Activated naive CD8-positive, alpha-beta T cell treated with anti-CD3 and anti-CD28 coated beads, Interleukin-2, amount 10 ng/mL, durations not matched to agents 7 days and 5 days (primary cell): ENCODE measurements at regions not wholly inside any gene's neighbourhood (a gene's known extent, or its start where the extent isn't known, plus 50 kb on each side); places are given as distances from the start of the nearest gene placed in this dataset.
A peak's percentile ranks its signal among the peaks of the same experiment; 100 is the strongest.

Source experiments
- ATAC-seq: fragments of 150-1000 bp; cut with Tn5 transposase; one replicate; pipeline ENCODE4 v1.10.0; 2021; ENCODE audit warnings: low read depth, moderate library complexity
- POLR2A ChIA-PET: fragments of 350-600 bp; sonication (Branson Sonifier 250); formaldehyde crosslinking; loops from one replicate; lab custom pipeline; 2021; ENCODE audit warnings: antibody characterized with exemption; lab: Charles Lee
- DNase-seq: peaks from one replicate; pipeline ENCODE4 v3.0.0; 2021
- H3K27ac Mint-ChIP-seq: one replicate; pipeline ENCODE4 v1.8.0; 2022; ENCODE audit warnings: mild to moderate bottlenecking, mixed read lengths
- H3K27me3 Mint-ChIP-seq: one replicate; pipeline ENCODE4 v1.8.0; 2022; ENCODE audit warnings: mild to moderate bottlenecking, moderate library complexity, mixed read lengths
- H3K36me3 Mint-ChIP-seq: one replicate; pipeline ENCODE4 v1.8.0; 2021; ENCODE audit warnings: mild to moderate bottlenecking, mixed read lengths
- H3K4me1 Mint-ChIP-seq: one replicate; pipeline ENCODE4 v1.8.0; 2021; ENCODE audit warnings: mixed read lengths
- H3K4me3 Mint-ChIP-seq: one replicate; pipeline ENCODE4 v1.8.0; 2022; ENCODE audit warnings: mild to moderate bottlenecking, moderate library complexity, mixed read lengths
- H3K9me3 Mint-ChIP-seq: one replicate; pipeline ENCODE4 v1.8.0; 2021; ENCODE audit warnings: mixed read lengths

DNA sequence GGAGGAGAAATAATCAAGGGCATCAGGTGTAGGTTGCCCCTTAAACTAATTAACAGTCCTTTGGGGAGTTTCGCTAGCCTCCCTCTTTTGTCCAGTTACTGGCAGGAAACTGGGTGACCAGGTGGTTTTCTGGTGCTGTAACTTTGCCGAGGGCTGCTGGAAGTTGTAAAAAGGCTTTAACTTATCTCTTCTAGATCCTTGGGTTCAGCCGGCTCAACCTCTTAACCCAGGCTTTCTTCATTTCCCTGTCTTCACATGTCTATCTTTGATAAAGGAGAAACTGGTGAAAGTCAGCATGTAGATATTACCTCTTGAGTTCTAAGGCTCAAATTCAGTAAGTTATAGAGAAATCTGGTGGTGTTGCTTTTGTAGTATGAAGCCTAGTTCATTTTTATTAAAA lies 289.7 kb upstream of the NRIP1 start:
- no peak overlapping the region for H3K4me3 Mint-ChIP-seq
- ATAC-seq: no peak
- no peaks in the 10 kb centered on the region for H3K27me3 Mint-ChIP-seq
- no peak overlapping the region for H3K27ac Mint-ChIP-seq
- POLR2A ChIA-PET: no interaction called here
- peaks cover 2% of the 10 kb centered on the region for H3K4me1 Mint-ChIP-seq
- H3K9me3 Mint-ChIP-seq: peaks cover 4% of the 10 kb centered on the region
- peaks cover 1% of the 10 kb centered on the region for H3K36me3 Mint-ChIP-seq
- no peak for DNase-seq

DNA sequence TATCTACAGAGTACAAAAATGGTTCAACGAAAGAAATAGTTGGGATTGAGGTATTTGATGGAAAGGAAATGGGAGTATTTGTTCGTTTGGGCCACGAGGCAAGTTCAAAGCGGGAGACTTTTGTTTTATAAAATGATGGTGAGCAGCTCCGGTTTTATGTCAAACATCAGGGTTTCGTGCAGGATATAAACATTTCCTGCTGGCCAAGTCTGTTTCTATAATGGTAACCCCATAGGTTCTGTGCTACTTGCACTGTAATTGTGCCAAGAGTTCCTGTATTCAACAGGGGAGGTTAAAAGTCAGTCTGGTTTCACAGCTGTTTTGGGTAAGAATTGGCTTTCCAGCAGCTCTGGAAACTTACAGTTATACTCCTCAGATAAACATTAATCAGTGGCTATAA lies 290.3 kb upstream of the NRIP1 start:
- no peak overlapping the region for H3K27ac Mint-ChIP-seq
- peaks cover 2% of the 10 kb centered on the region for H3K4me1 Mint-ChIP-seq
- DNase-seq (no peak), ATAC-seq (no peak)
- no peaks in the 10 kb centered on the region for H3K27me3 Mint-ChIP-seq
- peaks cover 1% of the 10 kb centered on the region for H3K36me3 Mint-ChIP-seq
- POLR2A ChIA-PET: no interaction called here
- H3K4me3 Mint-ChIP-seq: no peak overlapping the region
- H3K9me3 Mint-ChIP-seq: peaks cover 4% of the 10 kb centered on the region

DNA sequence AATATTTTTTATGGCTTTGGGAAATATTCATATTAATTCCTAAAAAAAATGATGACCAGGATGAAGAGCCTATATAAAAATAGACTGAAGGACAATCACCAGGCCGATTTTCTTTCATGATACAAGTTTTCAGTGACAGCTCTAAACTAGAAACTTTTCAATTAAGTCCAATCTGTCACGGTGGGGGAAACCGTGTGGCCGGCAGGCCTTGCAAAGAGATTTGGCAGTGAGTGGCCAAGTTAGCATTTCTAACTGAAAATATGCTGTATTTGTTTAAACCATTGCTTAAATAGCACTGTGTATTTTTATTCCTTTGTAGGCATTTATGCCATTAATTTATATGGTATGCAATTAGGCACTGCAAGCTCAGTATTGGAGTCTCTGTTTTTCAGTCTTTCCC lies 294.5 kb upstream of the NRIP1 start:
- ATAC-seq: no peak
- peaks cover 1% of the 10 kb centered on the region for H3K36me3 Mint-ChIP-seq
- POLR2A ChIA-PET: no interaction called here

DNA sequence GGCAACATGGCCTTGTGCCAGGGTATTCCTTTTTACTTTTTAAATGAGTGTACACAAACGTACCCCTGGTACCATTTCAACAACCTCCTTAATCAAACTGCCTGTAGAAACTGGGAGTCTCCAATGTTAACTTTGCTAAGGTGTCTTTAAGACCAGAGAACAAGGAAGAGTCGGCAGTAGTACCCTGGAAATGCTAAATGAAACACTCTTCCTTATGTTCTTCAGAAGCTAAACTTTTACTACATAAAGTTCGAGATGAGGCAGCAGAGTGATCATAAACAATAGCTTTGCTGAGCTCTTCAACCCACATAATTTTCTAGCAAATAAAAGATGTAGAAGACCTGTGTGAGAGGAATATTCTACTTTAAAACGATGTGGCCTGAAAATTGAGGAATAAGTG lies 297.7 kb upstream of the NRIP1 start:
- Mint-ChIP-seq H3K9me3 (peaks cover 6% of the 10 kb centered on the region), H3K4me3 (no peak overlapping the region), H3K27ac (no peak overlapping the region), H3K36me3 (no peaks in the 10 kb centered on the region), H3K27me3 (no peaks in the 10 kb centered on the region), H3K4me1 (no peaks in the 10 kb centered on the region)
- POLR2A ChIA-PET: no interaction called here
- ATAC-seq: no peak
- no peak for DNase-seq

More for the DNA sequence above, 294.5 kb upstream of the NRIP1 start:
- Mint-ChIP-seq H3K4me1 (peaks cover 2% of the 10 kb centered on the region), H3K9me3 (peaks cover 4% of the 10 kb centered on the region), H3K27me3 (no peaks in the 10 kb centered on the region), H3K4me3 (no peak overlapping the region), H3K27ac (no peak overlapping the region)
- DNase-seq: no peak

DNA sequence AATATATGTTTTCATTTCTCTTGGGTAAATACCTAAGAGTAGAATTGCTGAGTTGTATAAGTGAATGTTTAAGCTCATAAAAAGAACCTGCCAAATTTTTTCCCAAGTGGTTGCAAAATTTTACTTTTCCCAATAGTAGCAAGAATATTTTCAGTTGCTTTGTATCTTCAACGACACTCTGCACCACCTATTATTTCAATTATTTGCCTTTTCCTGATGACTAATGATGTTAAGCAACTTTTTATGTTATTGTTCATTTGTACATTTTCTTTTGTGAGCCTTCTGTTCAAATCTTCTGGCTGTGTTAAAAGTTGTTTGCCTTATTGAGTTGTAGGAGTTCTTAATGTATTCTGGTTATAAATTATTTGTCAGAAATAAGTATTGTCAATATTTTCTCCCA lies 299.1 kb upstream of the NRIP1 start:
- Mint-ChIP-seq H3K9me3 (peaks cover 6% of the 10 kb centered on the region), H3K4me1 (no peaks in the 10 kb centered on the region), H3K27ac (no peak overlapping the region), H3K27me3 (no peaks in the 10 kb centered on the region), H3K36me3 (no peaks in the 10 kb centered on the region), H3K4me3 (no peak overlapping the region)
- ATAC-seq (no peak), DNase-seq (no peak)
- POLR2A ChIA-PET: no interaction called here

GRCh38 chr21:15365751-15366392 lies 301.1 kb upstream of the NRIP1 start:
- H3K36me3 Mint-ChIP-seq: no peaks in the 10 kb centered on the region
- H3K27ac Mint-ChIP-seq: no peak overlapping the region
- no peaks in the 10 kb centered on the region for H3K4me1 Mint-ChIP-seq
- no peak for ATAC-seq
- H3K4me3 Mint-ChIP-seq: no peak overlapping the region
- no peak for DNase-seq
- POLR2A ChIA-PET: no interaction called here
- H3K27me3 Mint-ChIP-seq: no peaks in the 10 kb centered on the region
- peaks cover 6% of the 10 kb centered on the region for H3K9me3 Mint-ChIP-seq

DNA sequence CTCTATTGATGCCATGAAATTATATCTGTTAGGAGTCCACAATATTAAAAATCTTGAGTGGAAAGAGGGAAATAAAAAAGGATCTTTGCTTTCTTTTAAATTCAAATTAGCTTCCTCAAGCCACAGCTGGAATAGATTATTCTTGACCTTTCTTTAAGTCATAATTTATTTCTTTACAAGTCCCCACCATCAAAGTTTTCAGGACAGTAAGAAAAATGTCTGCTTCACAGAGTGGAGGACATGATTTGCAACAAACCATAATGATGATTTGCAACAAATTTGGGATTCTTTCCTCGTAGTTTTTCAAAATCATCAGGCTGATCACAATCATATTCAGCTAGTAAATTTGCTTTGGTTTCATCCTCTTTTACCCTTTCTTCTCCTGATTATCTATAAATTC lies 301.8 kb upstream of the NRIP1 start:
- Mint-ChIP-seq H3K4me1 (no peaks in the 10 kb centered on the region), H3K9me3 (peaks cover 6% of the 10 kb centered on the region), H3K36me3 (no peaks in the 10 kb centered on the region), H3K4me3 (no peak overlapping the region), H3K27me3 (no peaks in the 10 kb centered on the region), H3K27ac (no peak overlapping the region)
- no peak for ATAC-seq
- no peak for DNase-seq
- POLR2A ChIA-PET: no interaction called here

GRCh38 chr21:15367061-15367626 lies 302.3 kb upstream of the NRIP1 start:
- no peak for ATAC-seq

DNA sequence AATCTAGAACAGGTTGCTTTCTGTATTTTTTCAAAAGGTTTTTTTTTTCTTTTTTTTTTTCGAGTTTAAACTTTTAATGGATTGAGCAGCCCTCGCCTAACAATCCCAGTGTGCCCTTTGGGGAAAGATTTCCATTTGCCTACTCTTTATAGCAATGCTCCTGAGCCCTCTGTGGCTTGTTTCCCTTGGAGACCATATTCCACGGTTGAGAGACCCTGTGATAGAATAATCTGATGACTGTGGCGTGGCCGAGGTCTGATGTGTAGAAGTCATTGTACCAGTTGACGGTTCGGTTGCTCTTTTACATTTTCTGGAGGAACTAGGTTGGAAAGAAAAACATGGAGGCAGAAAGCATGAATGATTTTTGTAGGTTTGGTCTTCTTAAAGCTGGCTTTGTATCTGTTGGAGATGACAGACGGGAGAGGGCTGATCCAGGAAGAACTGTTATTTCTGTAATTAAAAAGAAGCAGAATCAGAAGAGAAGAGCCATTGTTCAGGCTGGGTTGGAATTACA lies 305.7 kb upstream of the NRIP1 start:
- peak overlapping the region; percentile 7 for H3K27ac Mint-ChIP-seq
- peaks cover 6% of the 10 kb centered on the region for H3K9me3 Mint-ChIP-seq
- H3K27me3 Mint-ChIP-seq: no peaks in the 10 kb centered on the region
- POLR2A ChIA-PET: no interaction called here
- DNase-seq (no peak), ATAC-seq (no peak)
- H3K36me3 Mint-ChIP-seq: no peaks in the 10 kb centered on the region
- H3K4me3 Mint-ChIP-seq: no peak overlapping the region
- H3K4me1 Mint-ChIP-seq: no peaks in the 10 kb centered on the region

More at GRCh38 chr21:15367061-15367626, 302.3 kb upstream of the NRIP1 start:
- Mint-ChIP-seq H3K9me3 (peaks cover 6% of the 10 kb centered on the region), H3K27ac (no peak overlapping the region), H3K36me3 (no peaks in the 10 kb centered on the region), H3K4me1 (no peaks in the 10 kb centered on the region), H3K27me3 (no peaks in the 10 kb centered on the region), H3K4me3 (no peak overlapping the region)
- POLR2A ChIA-PET: no interaction called here
- DNase-seq: no peak

- Mint-ChIP-seq H3K36me3 (no peaks in the 10 kb centered on the region), H3K9me3 (no peaks in the 10 kb centered on the region), H3K4me3 (no peak overlapping the region), H3K4me1 (no peaks in the 10 kb centered on the region), H3K27ac (no peak overlapping the region), H3K27me3 (no peaks in the 10 kb centered on the region)
- ATAC-seq (no peak), DNase-seq (no peak)
- POLR2A ChIA-PET: no interaction called here
These were observed 309.1 kb upstream of the NRIP1 start for GRCh38 chr21:15373941-15374340.

DNA sequence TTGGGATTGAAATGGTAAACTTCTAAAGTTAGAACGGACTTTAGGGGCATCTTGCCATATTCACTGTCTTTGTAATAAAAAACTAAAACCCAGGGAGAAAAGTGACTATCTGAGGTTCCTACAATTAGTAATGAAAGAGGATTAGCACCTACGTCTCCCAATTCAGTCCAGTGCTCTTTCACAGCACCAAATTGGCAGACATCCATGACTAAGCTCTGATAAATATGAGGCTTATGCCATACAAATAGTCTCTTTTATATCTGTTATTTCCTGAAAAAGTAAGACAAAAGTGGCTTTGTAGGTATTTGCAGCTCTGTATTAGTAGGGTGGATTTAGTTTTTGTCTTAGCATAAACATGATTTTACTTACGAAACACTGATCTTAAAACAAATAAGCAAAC lies 315.0 kb upstream of the NRIP1 start:
- H3K9me3 Mint-ChIP-seq: no peaks in the 10 kb centered on the region
- H3K27me3 Mint-ChIP-seq: no peaks in the 10 kb centered on the region
- ATAC-seq: no peak
- no peaks in the 10 kb centered on the region for H3K36me3 Mint-ChIP-seq
- H3K4me3 Mint-ChIP-seq: no peak overlapping the region
- DNase-seq: no peak
- H3K27ac Mint-ChIP-seq: no peak overlapping the region
- no peaks in the 10 kb centered on the region for H3K4me1 Mint-ChIP-seq
- POLR2A ChIA-PET: no interaction called here

DNA sequence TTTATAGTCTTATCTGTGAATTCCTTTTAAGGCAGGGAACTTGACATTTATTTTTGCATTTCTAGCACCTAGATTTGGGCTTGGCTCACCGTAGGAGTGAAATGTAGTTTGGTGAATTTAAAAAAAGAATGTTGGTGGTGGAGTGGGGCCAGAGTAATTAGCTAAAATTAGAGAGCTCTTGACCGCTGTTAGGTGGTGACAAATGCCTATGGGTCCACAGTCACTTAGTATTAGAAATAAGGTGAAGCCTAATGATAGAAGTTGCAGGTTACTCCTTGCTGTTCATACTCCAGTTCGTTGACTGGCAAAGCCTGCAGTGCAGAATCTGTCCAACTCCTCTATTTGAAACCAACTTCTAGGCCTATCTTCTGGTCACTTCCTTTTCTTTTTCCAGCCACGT lies 318.8 kb upstream of the NRIP1 start:
- DNase-seq (no peak), ATAC-seq (no peak)
- H3K4me1 Mint-ChIP-seq: no peaks in the 10 kb centered on the region
- H3K36me3 Mint-ChIP-seq: no peaks in the 10 kb centered on the region
- H3K27me3 Mint-ChIP-seq: peaks cover 1% of the 10 kb centered on the region
- H3K4me3 Mint-ChIP-seq: no peak overlapping the region
- no peaks in the 10 kb centered on the region for H3K9me3 Mint-ChIP-seq
- POLR2A ChIA-PET: no interaction called here
- H3K27ac Mint-ChIP-seq: no peak overlapping the region

GRCh38 chr21:15390049-15390448 lies 325.2 kb upstream of the NRIP1 start:
- H3K4me1 Mint-ChIP-seq: no peaks in the 10 kb centered on the region
- ATAC-seq: no peak
- DNase-seq: no peak
- H3K36me3 Mint-ChIP-seq: no peaks in the 10 kb centered on the region
- no peak overlapping the region for H3K27ac Mint-ChIP-seq
- H3K9me3 Mint-ChIP-seq: peaks cover 2% of the 10 kb centered on the region
- H3K4me3 Mint-ChIP-seq: no peak overlapping the region
- POLR2A ChIA-PET: no interaction called here
- peaks cover 4% of the 10 kb centered on the region for H3K27me3 Mint-ChIP-seq

DNA sequence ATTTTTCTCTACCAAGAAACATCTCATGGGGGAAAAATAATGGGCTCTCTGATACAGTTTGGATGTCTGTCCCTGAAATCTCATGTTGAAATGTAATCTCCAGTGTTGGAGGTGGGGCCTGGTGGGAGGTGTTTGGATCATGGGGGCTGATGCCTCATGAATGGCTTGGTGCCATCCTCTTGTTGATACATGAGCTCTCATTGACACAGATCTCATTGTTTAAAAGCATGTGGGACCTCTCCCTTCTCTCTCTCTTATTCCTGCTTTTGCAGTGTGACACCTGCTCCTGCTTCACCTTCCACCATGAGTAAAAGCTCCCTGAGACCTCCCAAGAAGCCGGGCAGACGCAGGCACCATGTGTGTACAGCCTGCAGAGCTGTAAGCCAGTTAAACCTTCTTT lies 332.5 kb upstream of the NRIP1 start:
- POLR2A ChIA-PET: no interaction called here
- H3K36me3 Mint-ChIP-seq: no peaks in the 10 kb centered on the region
- DNase-seq (no peak), ATAC-seq (no peak)
- no peak overlapping the region for H3K4me3 Mint-ChIP-seq
- no peak overlapping the region for H3K27ac Mint-ChIP-seq
- no peaks in the 10 kb centered on the region for H3K4me1 Mint-ChIP-seq
- H3K27me3 Mint-ChIP-seq: peaks cover 3% of the 10 kb centered on the region
- peaks cover under 1% of the 10 kb centered on the region for H3K9me3 Mint-ChIP-seq
